Activated naive CD4-positive, alpha-beta T cell treated with anti-CD3 and anti-CD28 coated beads for 36 hours (primary cell): ENCODE measurements at regions not wholly inside any gene's neighbourhood (a gene's known extent, or its start where the extent isn't known, plus 50 kb on each side); places are given as distances from the start of the nearest gene placed in this dataset.

Experiments
- CTCF ChIA-PET: fragments of 350-600 bp; sonication (Branson Sonifier 250); formaldehyde crosslinking; loops from one replicate; lab custom pipeline; 2021; ENCODE audit warnings: antibody characterized with exemption; lab: Charles Lee
- DNase-seq: peaks from one replicate; pipeline ENCODE4 v3.0.0-alpha.2; 2020
- H3K27ac Mint-ChIP-seq: one replicate; pipeline ENCODE4 v1.8.0; 2021; ENCODE audit warnings: mild to moderate bottlenecking, mixed read lengths
- H3K27me3 Mint-ChIP-seq: one replicate; pipeline ENCODE4 v1.8.0; 2021; ENCODE audit warnings: low read depth, mixed read lengths
- H3K36me3 Mint-ChIP-seq: one replicate; pipeline ENCODE4 v1.8.0; 2021; ENCODE audit warnings: low read depth, mixed read lengths
- H3K4me1 Mint-ChIP-seq: one replicate; pipeline ENCODE4 v1.8.0; 2021; ENCODE audit warnings: low read depth, mixed read lengths
- H3K4me3 Mint-ChIP-seq: one replicate; pipeline ENCODE4 v1.8.0; 2021; ENCODE audit warnings: mild to moderate bottlenecking, moderate library complexity, mixed read lengths
- H3K9me3 Mint-ChIP-seq: one replicate; pipeline ENCODE4 v1.8.0; 2021; ENCODE audit warnings: mixed read lengths
- intact Hi-C: fragments of 100-400 bp; cut with micrococcal nuclease; formaldehyde crosslinking; loops from one replicate; pipeline ENCODE4 v1.15.1; 2023

GRCh38 chr4:110787109-110787508 is 164.2 kb upstream of the PITX2 start:
- intact Hi-C loops = no loop called here
- Mint-ChIP-seq H3K4me3 (no peak overlapping the region), H3K27ac (no peak overlapping the region), H3K9me3 (no peaks in the 10 kb centered on the region), H3K36me3 (no peaks in the 10 kb centered on the region), H3K27me3 (no peaks in the 10 kb centered on the region), H3K4me1 (no peaks in the 10 kb centered on the region)
- DNase-seq = no peak
- CTCF ChIA-PET = no interaction called here

- Mint-ChIP-seq H3K27ac (no peak overlapping the region), H3K4me3 (no peak overlapping the region), H3K27me3 (no peaks in the 10 kb centered on the region), H3K4me1 (no peaks in the 10 kb centered on the region), H3K9me3 (no peaks in the 10 kb centered on the region), H3K36me3 (no peaks in the 10 kb centered on the region)
- no peak for DNase-seq
- CTCF ChIA-PET = no interaction called here
- intact Hi-C loops = no loop called here
Observed at GRCh38 chr4:110787707-110788106, 164.8 kb upstream of the PITX2 start.

- no peaks in the 10 kb centered on the region for H3K9me3 Mint-ChIP-seq
- CTCF ChIA-PET = no interaction called here
- H3K4me1 Mint-ChIP-seq = no peaks in the 10 kb centered on the region
Observed at GRCh38 chr4:110788302-110788701, 165.4 kb upstream of the PITX2 start.

GRCh38 chr4:110792036-110792435 is 169.2 kb upstream of the PITX2 start:
- Mint-ChIP-seq H3K4me3 (no peak overlapping the region), H3K27me3 (no peaks in the 10 kb centered on the region), H3K36me3 (no peaks in the 10 kb centered on the region), H3K27ac (no peak overlapping the region), H3K9me3 (no peaks in the 10 kb centered on the region), H3K4me1 (no peaks in the 10 kb centered on the region)
- no peak for DNase-seq
- intact Hi-C loops = no loop called here
- CTCF ChIA-PET = no interaction called here

More at GRCh38 chr4:110788302-110788701, 165.4 kb upstream of the PITX2 start:
- intact Hi-C loops = no loop called here
- Mint-ChIP-seq H3K27ac (no peak overlapping the region), H3K36me3 (no peaks in the 10 kb centered on the region), H3K27me3 (no peaks in the 10 kb centered on the region), H3K4me3 (no peak overlapping the region)
- DNase-seq = no peak

DNA sequence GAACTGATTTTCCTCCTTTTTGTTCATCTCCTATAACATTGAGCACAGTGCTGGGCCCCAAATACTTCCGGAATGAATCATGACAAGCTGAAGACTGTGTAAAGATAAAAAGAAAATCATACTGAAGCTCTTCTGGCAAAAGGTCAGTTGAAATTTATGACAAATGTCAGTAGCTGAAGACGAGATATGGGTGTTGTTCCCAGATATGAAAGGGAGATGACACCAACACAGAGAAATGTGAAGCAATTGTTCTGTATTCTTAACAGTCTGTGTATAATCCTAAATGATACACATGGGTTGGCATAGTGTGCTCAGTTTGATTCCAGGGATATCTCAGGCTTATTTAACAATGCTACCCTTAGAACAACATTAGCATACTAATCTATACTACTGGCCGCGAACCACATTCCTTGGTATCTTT is 170.5 kb upstream of the PITX2 start:
- Mint-ChIP-seq H3K9me3 (no peaks in the 10 kb centered on the region), H3K27me3 (no peaks in the 10 kb centered on the region), H3K36me3 (no peaks in the 10 kb centered on the region), H3K4me1 (no peaks in the 10 kb centered on the region), H3K4me3 (no peak overlapping the region), H3K27ac (no peak overlapping the region)
- no peak for DNase-seq
- intact Hi-C loops = no loop called here
- CTCF ChIA-PET = no interaction called here

GRCh38 chr4:110793890-110794554 is 171.1 kb upstream of the PITX2 start:
- CTCF ChIA-PET = no interaction called here
- no peak overlapping the region for H3K4me3 Mint-ChIP-seq
- H3K9me3 Mint-ChIP-seq = no peaks in the 10 kb centered on the region
- no peaks in the 10 kb centered on the region for H3K36me3 Mint-ChIP-seq
- DNase-seq = no peak
- no peaks in the 10 kb centered on the region for H3K4me1 Mint-ChIP-seq
- intact Hi-C loops = no loop called here
- H3K27ac Mint-ChIP-seq = no peak overlapping the region
- H3K27me3 Mint-ChIP-seq = no peaks in the 10 kb centered on the region

DNA sequence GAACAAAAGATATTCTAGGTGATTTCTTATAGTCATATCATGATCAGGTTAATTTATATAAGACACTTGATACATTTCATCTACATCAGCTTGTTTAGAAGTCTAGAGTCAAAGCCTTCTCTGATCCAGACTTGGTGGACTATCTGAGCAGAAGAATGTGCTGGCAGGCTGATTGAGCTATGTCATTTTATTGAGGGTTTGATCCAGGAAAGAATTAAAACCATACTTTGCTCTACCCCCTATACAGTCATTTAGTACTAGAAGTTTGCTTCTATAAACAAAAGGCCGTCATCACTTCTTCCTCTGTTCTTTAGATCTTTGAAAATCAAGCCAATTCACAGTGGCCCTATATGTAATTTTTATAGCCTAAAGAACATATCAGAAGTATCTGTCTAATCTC is 173.1 kb upstream of the PITX2 start:
- CTCF ChIA-PET = no interaction called here

DNA sequence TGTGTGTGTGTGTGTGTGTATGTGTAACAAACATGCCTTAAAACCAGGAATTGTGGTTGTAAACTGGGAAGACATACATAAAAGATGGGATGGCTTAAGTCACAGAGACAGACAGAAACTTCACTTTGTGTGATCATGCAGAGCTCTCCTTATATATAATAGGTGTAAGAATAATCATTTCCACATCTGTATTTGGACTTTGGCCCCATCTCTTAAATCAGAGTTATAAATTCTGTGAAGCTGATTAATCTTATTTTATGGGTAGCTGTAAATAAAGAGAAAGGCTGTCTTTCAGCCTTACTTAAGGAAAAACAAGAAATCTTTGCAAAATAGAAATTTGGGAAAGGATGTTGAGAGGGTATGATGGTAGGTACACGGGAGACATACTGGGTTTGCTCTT is 174.6 kb upstream of the PITX2 start:
- CTCF ChIA-PET = no interaction called here
- intact Hi-C loops = no loop called here

More for the DNA sequence above, 173.1 kb upstream of the PITX2 start:
- H3K9me3 Mint-ChIP-seq = no peaks in the 10 kb centered on the region
- no peaks in the 10 kb centered on the region for H3K4me1 Mint-ChIP-seq
- H3K27ac Mint-ChIP-seq = no peak overlapping the region
- no peak overlapping the region for H3K4me3 Mint-ChIP-seq
- intact Hi-C loops = no loop called here
- DNase-seq = no peak
- H3K36me3 Mint-ChIP-seq = no peaks in the 10 kb centered on the region
- no peaks in the 10 kb centered on the region for H3K27me3 Mint-ChIP-seq

GRCh38 chr4:110798687-110799086 is 175.8 kb upstream of the PITX2 start:
- Mint-ChIP-seq H3K27ac (no peak overlapping the region), H3K4me1 (no peaks in the 10 kb centered on the region), H3K36me3 (no peaks in the 10 kb centered on the region), H3K9me3 (no peaks in the 10 kb centered on the region), H3K4me3 (no peak overlapping the region), H3K27me3 (no peaks in the 10 kb centered on the region)
- intact Hi-C loops = no loop called here
- no peak for DNase-seq
- CTCF ChIA-PET = no interaction called here

More for the DNA sequence above, 174.6 kb upstream of the PITX2 start:
- H3K36me3 Mint-ChIP-seq = no peaks in the 10 kb centered on the region
- no peaks in the 10 kb centered on the region for H3K27me3 Mint-ChIP-seq
- H3K4me3 Mint-ChIP-seq = no peak overlapping the region
- no peaks in the 10 kb centered on the region for H3K4me1 Mint-ChIP-seq
- H3K9me3 Mint-ChIP-seq = no peaks in the 10 kb centered on the region
- no peak overlapping the region for H3K27ac Mint-ChIP-seq
- DNase-seq = no peak

- CTCF ChIA-PET = no interaction called here
- intact Hi-C loops = no loop called here
- Mint-ChIP-seq H3K27me3 (no peaks in the 10 kb centered on the region), H3K27ac (no peak overlapping the region), H3K9me3 (no peaks in the 10 kb centered on the region), H3K4me1 (no peaks in the 10 kb centered on the region), H3K4me3 (no peak overlapping the region), H3K36me3 (no peaks in the 10 kb centered on the region)
- no peak for DNase-seq
Observed at GRCh38 chr4:110799211-110799610, 176.3 kb upstream of the PITX2 start.

GRCh38 chr4:110801591-110801990 is 178.7 kb upstream of the PITX2 start:
- Mint-ChIP-seq H3K9me3 (no peaks in the 10 kb centered on the region), H3K27ac (no peak overlapping the region), H3K4me3 (no peak overlapping the region), H3K27me3 (no peaks in the 10 kb centered on the region), H3K36me3 (no peaks in the 10 kb centered on the region), H3K4me1 (no peaks in the 10 kb centered on the region)
- CTCF ChIA-PET = interaction anchor here (0.5 kb wide), 1 partner anchor 1564 kb away, joined by 6 read pairs; no protein-coding TSS in a partner anchor
- no peak for DNase-seq
- intact Hi-C loops = no loop called here

- Mint-ChIP-seq H3K9me3 (no peaks in the 10 kb centered on the region), H3K4me3 (no peak overlapping the region), H3K27ac (no peak overlapping the region), H3K36me3 (no peaks in the 10 kb centered on the region), H3K4me1 (no peaks in the 10 kb centered on the region), H3K27me3 (no peaks in the 10 kb centered on the region)
- CTCF ChIA-PET = no interaction called here
- intact Hi-C loops = no loop called here
- DNase-seq = no peak
Observed at GRCh38 chr4:110808351-110808878, 185.5 kb upstream of the PITX2 start.

GRCh38 chr4:110815950-110816349 is 193.1 kb upstream of the PITX2 start:
- Mint-ChIP-seq H3K4me1 (no peaks in the 10 kb centered on the region), H3K27me3 (no peaks in the 10 kb centered on the region), H3K9me3 (no peaks in the 10 kb centered on the region), H3K36me3 (no peaks in the 10 kb centered on the region), H3K4me3 (no peak overlapping the region), H3K27ac (no peak overlapping the region)
- no peak for DNase-seq
- intact Hi-C loops = no loop called here
- CTCF ChIA-PET = no interaction called here
